ENCODE measurements at regions not wholly inside any gene's neighbourhood (a gene's known extent, or its start where the extent isn't known, plus 50 kb on each side); places are given as distances from the start of the nearest gene placed in this dataset.

GRCh38 chr21:15514073-15514946 is 215.5 kb upstream of the USP25 start:
- TF ChIP-seq CTCF (IDR thresholded peaks at IDR 0.05; ENCODE audit: insufficient read depth, low read length) (no peak), REST (IDR thresholded peaks at IDR 0.05; ENCODE audit: insufficient replicate concordance, low read depth) (no peak)
